ENCODE measurements at regions not wholly inside any gene's neighbourhood (a gene's known extent, or its start where the extent isn't known, plus 50 kb on each side); places are given as distances from the start of the nearest gene placed in this dataset.

DNA sequence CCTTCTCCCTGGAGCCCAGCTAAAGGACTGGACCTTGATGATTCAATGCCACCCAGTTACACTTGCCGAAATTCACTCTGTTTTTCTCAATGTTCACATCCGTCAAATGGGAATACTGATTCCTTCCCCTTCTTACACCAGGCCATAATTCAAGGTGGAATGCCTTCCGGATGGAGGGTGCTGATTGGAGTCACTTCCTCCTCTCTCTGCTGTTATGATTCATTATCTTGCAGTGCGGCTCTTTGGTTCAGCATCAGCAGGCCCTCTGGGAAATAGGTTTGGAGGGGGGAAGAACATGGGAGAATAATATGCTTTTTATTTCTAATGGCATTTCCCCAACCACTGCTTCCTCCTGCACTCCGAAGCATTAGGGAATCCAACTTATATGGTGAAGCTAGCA is 390.6 kb upstream of the TBX3 start:
- no peak for TF ChIP-seq RARB (CRISPR knock-in tag; IDR thresholded peaks at IDR 0.05)
- TF ChIP-seq, protein P1, sequence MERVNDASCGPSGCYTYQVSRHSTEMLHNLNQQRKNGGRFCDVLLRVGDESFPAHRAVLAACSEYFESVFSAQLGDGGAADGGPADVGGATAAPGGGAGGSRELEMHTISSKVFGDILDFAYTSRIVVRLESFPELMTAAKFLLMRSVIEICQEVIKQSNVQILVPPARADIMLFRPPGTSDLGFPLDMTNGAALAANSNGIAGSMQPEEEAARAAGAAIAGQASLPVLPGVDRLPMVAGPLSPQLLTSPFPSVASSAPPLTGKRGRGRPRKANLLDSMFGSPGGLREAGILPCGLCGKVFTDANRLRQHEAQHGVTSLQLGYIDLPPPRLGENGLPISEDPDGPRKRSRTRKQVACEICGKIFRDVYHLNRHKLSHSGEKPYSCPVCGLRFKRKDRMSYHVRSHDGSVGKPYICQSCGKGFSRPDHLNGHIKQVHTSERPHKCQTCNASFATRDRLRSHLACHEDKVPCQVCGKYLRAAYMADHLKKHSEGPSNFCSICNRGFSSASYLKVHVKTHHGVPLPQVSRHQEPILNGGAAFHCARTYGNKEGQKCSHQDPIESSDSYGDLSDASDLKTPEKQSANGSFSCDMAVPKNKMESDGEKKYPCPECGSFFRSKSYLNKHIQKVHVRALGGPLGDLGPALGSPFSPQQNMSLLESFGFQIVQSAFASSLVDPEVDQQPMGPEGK (CRISPR knock-in tag; IDR thresholded peaks at IDR 0.05; ENCODE audit: borderline replicate concordance): no peak
- no peak for TF ChIP-seq ZFP30 (CRISPR knock-in tag; IDR thresholded peaks at IDR 0.05)
- TF ChIP-seq PPARA (CRISPR knock-in tag; IDR thresholded peaks at IDR 0.05; ENCODE audit: borderline replicate concordance): no peak
- no peak for TF ChIP-seq ZC3H10 (CRISPR knock-in tag; IDR thresholded peaks at IDR 0.05)
